Lower lobe of right lung (tissue), 2 donors: ENCODE measurements at regions not wholly inside any gene's neighbourhood (a gene's known extent, or its start where the extent isn't known, plus 50 kb on each side); places are given as distances from the start of the nearest gene placed in this dataset.

Source experiments
- ATAC-seq, 2 donors: fragments of 200-7000 bp; cut with Tn5 transposase; one replicate each; pipeline ENCODE4 v1.9.1; 2020 to 2022; ENCODE audit warnings: mild to moderate bottlenecking in 2 of 2, moderate library complexity in 2 of 2
- DNase-seq: peaks from one replicate; pipeline ENCODE4 v3.0.0-alpha.2; 2020
- H3K27ac ChIP-seq: fragments of 200-600 bp; one replicate; pipeline ENCODE4 v1.8.0; 2022
- H3K27me3 ChIP-seq: fragments of 200-600 bp; one replicate; pipeline ENCODE4 v1.8.0; 2022; ENCODE audit warnings: low read depth
- H3K36me3 ChIP-seq: fragments of 200-600 bp; one replicate; pipeline ENCODE4 v1.8.0; 2022; ENCODE audit warnings: mild to moderate bottlenecking
- H3K4me1 ChIP-seq: fragments of 200-600 bp; one replicate; pipeline ENCODE4 v1.8.0; 2022
- H3K4me3 ChIP-seq: fragments of 200-600 bp; one replicate; pipeline ENCODE4 v1.8.0; 2022; ENCODE audit warnings: mild to moderate bottlenecking
- H3K9me3 ChIP-seq: fragments of 200-600 bp; one replicate; pipeline ENCODE4 v1.8.0; 2022
- intact Hi-C: fragments of 100-400 bp; cut with DNase I; formaldehyde crosslinking; loops from one replicate; pipeline ENCODE4 v1.11.0; 2022
- TF ChIP-seq, protein P1 (sequence below): fragments of 200-600 bp; IDR thresholded peaks from one replicate; pipeline ENCODE4 v1.8.0; 2022; ENCODE audit warnings: antibody characterized with exemption, mild to moderate bottlenecking
- donor health status: DM: no; HTN: yes; CAD: no; lungs with severe emphysema.

GRCh38 chr7:85820702-85821443 lies 634.0 kb upstream of the SEMA3D start:
- no peaks in the 10 kb centered on the region for H3K27me3 ChIP-seq
- ATAC-seq: peak in 1 of 2 donors; percentile 46
- intact Hi-C loops: no loop called here
- H3K9me3 ChIP-seq: no peaks in the 10 kb centered on the region
- peak; percentile 16 for DNase-seq
- H3K4me1 ChIP-seq: no peaks in the 10 kb centered on the region
- H3K27ac ChIP-seq: no peak overlapping the region
- H3K36me3 ChIP-seq: no peaks in the 10 kb centered on the region
- no peak overlapping the region for H3K4me3 ChIP-seq
- TF ChIP-seq, protein P1, sequence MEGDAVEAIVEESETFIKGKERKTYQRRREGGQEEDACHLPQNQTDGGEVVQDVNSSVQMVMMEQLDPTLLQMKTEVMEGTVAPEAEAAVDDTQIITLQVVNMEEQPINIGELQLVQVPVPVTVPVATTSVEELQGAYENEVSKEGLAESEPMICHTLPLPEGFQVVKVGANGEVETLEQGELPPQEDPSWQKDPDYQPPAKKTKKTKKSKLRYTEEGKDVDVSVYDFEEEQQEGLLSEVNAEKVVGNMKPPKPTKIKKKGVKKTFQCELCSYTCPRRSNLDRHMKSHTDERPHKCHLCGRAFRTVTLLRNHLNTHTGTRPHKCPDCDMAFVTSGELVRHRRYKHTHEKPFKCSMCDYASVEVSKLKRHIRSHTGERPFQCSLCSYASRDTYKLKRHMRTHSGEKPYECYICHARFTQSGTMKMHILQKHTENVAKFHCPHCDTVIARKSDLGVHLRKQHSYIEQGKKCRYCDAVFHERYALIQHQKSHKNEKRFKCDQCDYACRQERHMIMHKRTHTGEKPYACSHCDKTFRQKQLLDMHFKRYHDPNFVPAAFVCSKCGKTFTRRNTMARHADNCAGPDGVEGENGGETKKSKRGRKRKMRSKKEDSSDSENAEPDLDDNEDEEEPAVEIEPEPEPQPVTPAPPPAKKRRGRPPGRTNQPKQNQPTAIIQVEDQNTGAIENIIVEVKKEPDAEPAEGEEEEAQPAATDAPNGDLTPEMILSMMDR: no peak

DNA sequence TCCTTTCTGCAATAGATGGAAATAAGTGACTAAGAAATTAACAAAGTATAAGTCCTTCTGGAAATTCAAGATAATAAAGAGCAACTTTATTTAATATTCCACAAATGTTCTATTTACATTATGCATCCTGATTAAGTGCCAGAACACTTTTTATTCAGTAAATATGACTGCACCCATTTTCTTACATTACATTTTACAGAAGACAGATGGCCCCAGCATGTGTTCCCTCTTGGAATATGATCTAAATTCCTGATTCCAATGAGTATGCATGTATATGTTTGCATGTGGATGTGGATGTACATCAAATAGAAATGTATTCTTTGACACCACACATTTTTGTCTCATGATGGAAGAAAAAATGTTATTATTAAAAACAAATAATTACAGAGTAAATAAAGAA lies 628.7 kb upstream of the SEMA3D start:
- DNase-seq (no peak), ATAC-seq (no peak)

DNA sequence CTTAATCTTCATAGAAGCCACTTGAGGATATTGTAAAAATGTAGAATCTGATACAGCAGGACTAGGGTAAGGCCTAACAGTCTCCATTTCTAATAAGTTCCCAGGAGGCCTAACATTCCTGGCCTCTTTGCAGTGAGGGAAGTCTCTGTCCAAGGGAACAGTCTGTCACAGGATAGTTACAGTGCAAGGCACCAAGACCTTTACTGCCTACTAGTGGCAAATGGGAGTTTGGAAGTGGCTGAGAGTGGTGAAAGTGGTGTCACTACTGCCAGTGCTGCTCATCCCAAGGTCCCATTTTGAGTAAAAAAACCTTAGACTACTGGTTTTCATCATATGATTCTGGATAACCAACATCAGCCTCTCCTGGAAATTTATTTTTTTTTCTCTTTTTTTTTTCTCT lies 619.5 kb upstream of the SEMA3D start:
- ATAC-seq (no peak), DNase-seq (no peak)
- intact Hi-C loops: no loop called here
- H3K4me3 ChIP-seq: no peak overlapping the region
- no peaks in the 10 kb centered on the region for H3K4me1 ChIP-seq
- TF ChIP-seq, protein P1: no peak
- no peaks in the 10 kb centered on the region for H3K9me3 ChIP-seq
- H3K27ac ChIP-seq: no peak overlapping the region
- no peaks in the 10 kb centered on the region for H3K36me3 ChIP-seq
- no peaks in the 10 kb centered on the region for H3K27me3 ChIP-seq

More for the DNA sequence above, 628.7 kb upstream of the SEMA3D start:
- no peak overlapping the region for H3K27ac ChIP-seq
- H3K9me3 ChIP-seq: no peaks in the 10 kb centered on the region
- no peak overlapping the region for H3K4me3 ChIP-seq
- intact Hi-C loops: no loop called here
- H3K27me3 ChIP-seq: no peaks in the 10 kb centered on the region
- H3K4me1 ChIP-seq: no peaks in the 10 kb centered on the region
- no peaks in the 10 kb centered on the region for H3K36me3 ChIP-seq
- TF ChIP-seq, protein P1: no peak

DNA sequence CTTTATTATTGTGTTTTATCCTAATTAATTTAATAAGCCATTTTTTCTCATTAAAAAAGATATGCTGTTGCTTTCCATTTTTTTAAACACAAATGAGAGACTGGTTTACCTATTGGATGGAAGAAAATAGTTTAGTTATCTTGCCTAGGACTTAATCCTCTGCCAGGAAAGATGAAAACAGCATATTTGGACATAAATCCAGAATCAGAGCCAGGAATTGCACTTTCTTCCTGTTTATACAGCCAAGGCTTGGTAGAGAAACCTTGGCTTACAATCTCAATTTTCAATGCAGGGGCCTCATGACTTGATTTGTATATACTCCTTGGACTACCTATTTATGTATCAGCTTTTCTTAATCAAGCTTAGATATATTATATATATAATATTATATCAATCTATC lies 618.8 kb upstream of the SEMA3D start:
- Histone ChIP-seq H3K4me1 (no peaks in the 10 kb centered on the region), H3K9me3 (no peaks in the 10 kb centered on the region), H3K36me3 (no peaks in the 10 kb centered on the region), H3K27me3 (no peaks in the 10 kb centered on the region), H3K4me3 (no peak overlapping the region), H3K27ac (no peak overlapping the region)
- no peak for ATAC-seq
- intact Hi-C loops: no loop called here
- TF ChIP-seq, protein P1: no peak
- DNase-seq: no peak

GRCh38 chr7:85805249-85805648 lies 618.4 kb upstream of the SEMA3D start:
- intact Hi-C loops: no loop called here
- DNase-seq (no peak), ATAC-seq (no peak)
- Histone ChIP-seq H3K4me3 (no peak overlapping the region), H3K9me3 (no peaks in the 10 kb centered on the region), H3K36me3 (no peaks in the 10 kb centered on the region), H3K4me1 (no peaks in the 10 kb centered on the region), H3K27ac (no peak overlapping the region), H3K27me3 (no peaks in the 10 kb centered on the region)
- TF ChIP-seq, protein P1: no peak
